Amniotic epithelial cell (primary cell): ENCODE measurements at regions not wholly inside any gene's neighbourhood (a gene's known extent, or its start where the extent isn't known, plus 50 kb on each side); places are given as distances from the start of the nearest gene placed in this dataset.
A peak's percentile ranks its signal among the peaks of the same experiment; 100 is the strongest.

Source experiments
- DNase-seq: peaks from one replicate; pipeline ENCODE4 v3.0.0-alpha.2; 2010; ENCODE audit warnings: low read depth

GRCh38 chr3:110752307-110752706 is 319.3 kb upstream of the NECTIN3 start:
- DNase-seq: no peak

- no peak for DNase-seq
Observed at GRCh38 chr3:110753516-110753915, 318.1 kb upstream of the NECTIN3 start.

- no peak for DNase-seq
Observed at GRCh38 chr3:110754212-110754916, 317.3 kb upstream of the NECTIN3 start.

- DNase-seq: no peak
Observed at GRCh38 chr3:110755345-110755744, 316.3 kb upstream of the NECTIN3 start.

GRCh38 chr3:110756705-110757104 is 314.9 kb upstream of the NECTIN3 start:
- DNase-seq: no peak

DNA sequence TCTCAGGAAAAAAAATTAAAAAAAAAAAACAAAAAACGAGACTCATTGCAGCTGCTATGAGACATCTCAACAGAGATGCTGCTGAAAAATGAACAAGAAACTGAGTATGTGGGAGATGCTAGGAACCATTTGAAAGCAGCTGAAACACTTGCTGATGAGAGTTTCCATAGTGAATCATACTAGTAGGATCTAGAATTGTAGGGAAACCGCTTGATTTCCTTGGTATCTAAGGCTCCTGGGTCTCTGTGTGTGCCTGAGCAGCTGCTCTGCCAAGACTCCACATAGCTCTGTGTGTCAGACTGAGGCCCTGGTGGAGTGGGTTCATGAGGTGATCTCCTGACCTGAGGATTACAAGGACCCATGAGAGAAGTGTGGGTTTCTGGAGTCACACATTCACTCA is 313.4 kb upstream of the NECTIN3 start:
- DNase-seq: no peak

- no peak for DNase-seq
Observed at GRCh38 chr3:110767156-110767555, 304.5 kb upstream of the NECTIN3 start.

- no peak for DNase-seq
Observed at GRCh38 chr3:110767838-110768237, 303.8 kb upstream of the NECTIN3 start.

- peak; percentile 94 for DNase-seq
Observed at GRCh38 chr3:110773413-110773954, 298.1 kb upstream of the NECTIN3 start.

DNA sequence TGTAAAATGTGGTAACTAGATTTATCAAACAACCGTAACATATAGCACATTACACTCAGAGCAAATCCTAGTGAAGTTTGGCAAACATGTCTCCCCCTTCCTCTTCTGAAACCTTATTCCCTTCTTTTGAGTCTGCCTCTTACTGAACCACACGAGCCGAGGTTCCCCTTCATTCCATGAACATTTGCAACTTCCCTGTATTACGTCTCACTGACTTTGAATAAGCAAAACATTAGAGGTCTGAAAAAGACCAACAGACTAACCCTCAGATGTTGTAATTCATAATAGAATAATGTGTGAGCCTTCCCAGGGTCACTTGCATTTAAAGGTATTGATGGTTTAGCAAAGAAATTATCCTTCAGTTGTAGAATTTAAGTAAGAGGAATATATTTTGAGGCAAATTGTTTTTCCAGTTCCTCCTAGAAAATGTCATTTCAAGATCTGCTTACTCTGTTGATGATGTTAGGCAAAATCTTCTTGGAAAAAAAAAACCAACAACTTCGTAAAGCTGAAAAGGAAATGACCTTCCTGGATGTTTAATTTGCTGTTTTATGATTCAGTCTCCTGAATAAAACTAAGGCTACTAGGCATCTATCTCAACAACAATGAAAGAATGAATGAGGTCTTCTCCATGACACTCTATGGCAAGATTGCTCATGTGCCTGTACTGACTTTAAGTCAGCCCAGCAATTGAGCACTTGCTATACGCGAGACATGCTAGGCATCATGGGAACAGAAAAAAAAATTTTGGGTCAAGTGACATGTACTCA is 296.9 kb upstream of the NECTIN3 start:
- peak; percentile 47 for DNase-seq

DNA sequence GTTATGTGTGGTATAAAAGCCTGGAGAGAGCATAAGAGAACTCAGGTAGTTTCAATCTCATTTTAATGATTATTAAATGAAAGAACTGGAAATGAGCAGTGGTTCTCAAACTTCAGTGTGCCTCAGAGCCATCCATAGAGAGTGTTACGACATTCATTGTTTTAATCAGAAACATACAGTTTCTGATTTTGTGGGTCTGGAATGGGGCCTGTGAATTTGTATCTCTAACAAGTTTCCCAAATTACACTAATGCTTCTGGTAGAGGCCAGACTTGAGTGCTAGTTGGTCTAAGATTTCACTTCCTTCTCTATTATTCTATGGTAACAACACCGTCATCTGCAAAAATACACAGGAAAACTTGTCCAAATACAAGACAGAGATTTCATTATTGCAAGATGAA is 292.0 kb upstream of the NECTIN3 start:
- no peak for DNase-seq

DNA sequence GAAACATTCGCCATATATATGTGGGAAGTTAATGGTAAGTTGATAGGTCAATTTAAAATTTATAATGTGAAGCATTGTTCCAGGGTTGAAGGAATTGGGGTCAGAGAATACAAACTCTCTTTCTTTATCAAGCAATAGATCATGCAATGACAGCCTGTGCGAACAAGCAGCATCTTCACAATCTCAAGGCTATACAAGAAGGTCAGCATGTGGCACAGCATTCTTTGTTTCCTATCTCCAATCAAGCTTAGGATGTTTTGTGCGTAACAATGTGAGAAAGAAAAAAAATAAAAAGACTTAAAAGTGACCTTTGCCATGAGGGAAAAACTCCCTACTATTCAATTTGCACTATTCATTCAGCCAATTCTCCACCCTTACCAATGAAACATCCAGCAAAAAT is 288.1 kb upstream of the NECTIN3 start:
- DNase-seq: no peak

DNA sequence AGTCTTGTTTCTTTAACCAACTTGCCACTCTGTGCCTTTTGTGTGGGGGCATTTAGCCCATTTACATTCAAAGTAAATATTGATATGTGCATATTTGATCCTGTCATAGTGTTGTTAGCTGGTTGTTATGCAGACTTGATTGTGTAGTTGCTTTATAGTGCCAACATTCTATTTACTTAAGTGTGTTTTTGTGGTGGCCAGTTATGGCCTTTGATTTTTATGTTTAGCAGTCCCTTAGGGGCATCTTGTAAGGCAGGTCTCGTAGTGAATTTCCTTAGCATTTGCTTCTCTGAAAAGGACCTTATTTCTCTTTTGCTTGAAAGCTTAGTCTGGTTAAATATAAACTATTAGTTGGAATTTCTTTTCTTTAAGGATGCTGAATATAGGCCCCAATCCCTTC is 282.8 kb upstream of the NECTIN3 start:
- DNase-seq: no peak

GRCh38 chr3:110789315-110789714 is 282.3 kb upstream of the NECTIN3 start:
- peak; percentile 76 for DNase-seq

DNA sequence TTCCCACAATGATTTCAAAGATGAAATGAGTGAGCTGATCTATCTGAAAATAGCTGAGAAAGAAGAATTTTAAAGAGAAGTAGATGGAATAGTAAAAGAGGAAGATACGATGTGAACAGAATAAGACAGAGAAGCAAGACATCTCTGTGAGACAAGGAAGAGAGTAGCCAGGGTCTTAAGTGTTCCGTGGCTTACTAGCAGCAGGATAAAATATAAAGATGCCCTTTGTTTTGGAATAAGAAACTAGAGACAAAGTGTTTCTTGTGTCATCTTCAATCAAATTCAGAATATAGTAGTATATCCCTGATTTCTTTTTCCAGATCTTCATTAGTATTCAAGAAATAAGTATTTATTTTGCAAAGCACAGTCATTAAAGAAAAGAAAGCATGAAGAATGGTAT is 281.0 kb upstream of the NECTIN3 start:
- DNase-seq: no peak

GRCh38 chr3:110791995-110792686 is 279.5 kb upstream of the NECTIN3 start:
- DNase-seq: no peak

DNA sequence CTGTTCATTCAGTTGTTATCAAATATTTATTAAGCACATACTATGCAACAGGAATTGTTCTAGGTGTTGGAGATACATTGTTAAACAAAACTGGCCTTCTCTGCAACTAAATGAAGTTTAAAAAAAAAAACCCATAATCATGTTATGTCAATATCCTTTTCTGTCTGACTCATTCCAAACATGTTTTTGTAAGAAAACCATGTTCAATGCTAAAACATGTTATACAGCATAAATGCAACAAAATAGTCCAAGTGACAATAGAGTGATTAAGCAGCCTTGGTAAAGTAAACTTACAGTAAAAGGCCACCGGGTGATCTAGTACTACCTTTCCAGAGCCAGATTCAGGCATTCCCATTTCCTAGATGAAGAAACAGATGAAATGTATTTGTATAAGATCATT is 278.0 kb upstream of the NECTIN3 start:
- DNase-seq: no peak

- DNase-seq: no peak
Observed at GRCh38 chr3:110795163-110795562, 276.5 kb upstream of the NECTIN3 start.

- DNase-seq: peak; percentile 21
Observed at GRCh38 chr3:110799271-110799670, 272.3 kb upstream of the NECTIN3 start.

DNA sequence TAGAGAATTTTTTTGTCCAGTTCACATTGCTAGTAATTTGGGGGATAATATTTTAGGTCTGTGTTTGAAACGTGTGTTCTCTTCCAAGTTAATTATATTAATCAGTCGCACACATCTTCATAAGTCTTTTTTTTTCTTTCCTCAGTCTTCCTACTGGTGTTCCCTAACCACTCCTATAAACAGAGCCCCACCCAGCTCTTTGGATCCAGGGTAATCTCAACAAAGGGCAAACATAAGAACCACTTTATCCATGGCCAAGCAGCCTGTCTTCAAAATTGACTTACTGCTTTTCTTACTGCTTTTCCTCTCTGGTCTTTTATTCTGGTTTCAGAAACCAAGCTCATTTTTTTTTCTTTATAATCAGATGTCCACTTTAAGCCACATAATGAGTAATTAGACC is 266.8 kb upstream of the NECTIN3 start:
- no peak for DNase-seq

DNA sequence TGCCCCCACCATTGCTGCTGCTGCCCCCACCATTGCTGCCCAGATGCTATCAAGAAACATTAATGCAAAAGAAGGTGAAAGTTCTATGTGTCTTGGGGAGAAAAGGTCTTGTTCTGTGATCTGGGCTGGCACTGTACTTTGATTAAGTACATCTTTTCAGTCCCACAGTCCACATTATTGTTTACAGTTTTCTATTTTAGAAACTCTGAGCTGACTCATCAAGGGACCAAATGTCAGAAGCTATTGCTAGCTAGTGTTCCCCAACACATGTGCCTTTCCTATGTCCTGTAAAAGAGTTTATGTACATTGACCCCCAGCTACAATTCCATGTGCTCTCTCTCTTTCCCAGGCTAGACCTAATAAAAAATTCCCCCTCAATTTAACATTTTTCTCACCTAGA is 264.7 kb upstream of the NECTIN3 start:
- DNase-seq: no peak

- DNase-seq: no peak
Observed at GRCh38 chr3:110808630-110809029, 263.0 kb upstream of the NECTIN3 start.

GRCh38 chr3:110810356-110810755 is 261.3 kb upstream of the NECTIN3 start:
- peak; percentile 35 for DNase-seq
